Stimulated activated naive CD4-positive, alpha-beta T cell (primary cell): ENCODE measurements at regions not wholly inside any gene's neighbourhood (a gene's known extent, or its start where the extent isn't known, plus 50 kb on each side); places are given as distances from the start of the nearest gene placed in this dataset.

Experiments used
- DNase-seq, 6 experiments: peaks; one replicate each; lab custom pipeline; 2025; lab: John Stamatoyannopoulos, UW

DNA sequence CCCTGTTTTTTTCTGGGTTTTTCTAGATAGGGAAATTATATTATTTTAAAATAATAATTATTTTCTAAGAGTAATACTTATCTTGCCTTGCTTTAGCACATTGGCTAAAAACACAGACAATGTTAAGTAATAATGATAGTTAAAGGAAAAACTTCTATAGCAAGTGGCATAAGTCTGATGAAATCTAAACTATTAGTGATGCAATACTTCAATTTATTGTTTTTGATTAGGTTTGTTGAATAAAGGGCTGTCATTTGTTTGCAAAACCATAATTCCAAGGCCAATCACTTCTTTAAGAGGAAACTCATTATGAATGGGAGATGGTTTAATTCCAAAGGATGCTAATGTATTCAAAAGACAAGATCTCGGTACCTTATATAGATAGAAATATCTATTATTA is 293.8 kb upstream of the FBXL7 start:
- no peak for DNase-seq

DNA sequence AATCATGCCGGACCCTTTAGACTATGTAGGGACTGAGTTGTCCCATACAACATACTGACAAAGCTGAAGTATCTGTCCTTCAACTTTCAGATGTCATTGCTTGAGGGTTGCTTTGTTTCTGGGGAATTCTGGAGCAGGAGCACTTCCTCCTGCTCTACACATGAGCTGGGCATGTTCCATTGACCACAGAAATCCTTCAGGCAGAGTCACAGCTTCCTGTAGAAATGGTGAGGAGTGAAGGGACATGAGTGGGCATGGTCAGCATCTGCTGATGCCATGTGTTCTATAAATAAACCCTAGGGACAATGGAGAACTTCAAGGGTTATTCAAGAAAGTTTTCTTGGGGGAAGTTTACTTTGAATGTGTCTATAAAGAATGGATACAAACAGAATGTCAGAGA is 296.6 kb upstream of the FBXL7 start:
- DNase-seq: no peak

- no peak for DNase-seq
These were observed 309.0 kb upstream of the FBXL7 start for GRCh38 chr5:15191012-15191411.

DNA sequence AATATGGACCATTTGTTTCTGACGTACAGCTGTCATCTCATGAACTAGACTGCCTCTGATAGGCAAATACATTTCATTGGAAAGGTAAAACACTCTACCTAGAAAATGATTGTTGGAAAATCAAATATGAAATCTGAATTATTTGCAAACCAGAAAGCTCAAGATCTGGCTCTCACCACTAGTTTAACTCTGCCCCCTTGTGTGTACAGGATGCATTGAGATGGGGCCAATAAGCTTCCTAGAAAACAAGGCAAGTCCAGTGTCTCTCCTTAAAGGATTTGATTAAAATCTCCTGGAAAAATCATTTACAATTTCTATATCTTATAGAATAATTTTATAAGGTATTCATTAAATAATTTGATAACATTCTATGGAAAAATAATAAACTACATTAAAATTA is 311.9 kb upstream of the ANKH start:
- no peak for DNase-seq

DNA sequence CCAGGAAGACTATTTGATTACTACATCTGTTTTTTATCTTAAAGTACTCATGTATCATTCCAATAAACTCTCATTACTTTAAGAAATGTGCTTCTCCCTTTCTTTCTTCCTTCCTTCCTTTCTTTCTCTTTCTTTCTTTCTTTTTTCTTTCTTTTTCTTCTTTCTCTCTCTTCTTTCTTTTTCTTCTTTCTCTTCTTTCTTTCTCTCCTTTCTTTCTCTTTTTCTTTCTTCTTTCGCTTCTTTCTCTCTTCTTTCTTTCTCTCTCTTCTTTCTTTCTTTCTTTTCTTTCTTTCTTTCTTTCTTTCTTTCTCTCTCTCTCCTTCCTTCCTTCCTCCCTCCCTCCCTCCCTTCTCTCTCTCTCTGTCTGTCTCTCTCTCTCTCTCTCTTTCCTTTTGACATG is 298.6 kb upstream of the ANKH start:
- DNase-seq: no peak

- no peak for DNase-seq
These were observed 296.8 kb upstream of the ANKH start for GRCh38 chr5:15168358-15168757.

GRCh38 chr5:15160091-15160490 is 288.5 kb upstream of the ANKH start:
- no peak for DNase-seq

GRCh38 chr5:15159606-15160005 is 288.0 kb upstream of the ANKH start:
- DNase-seq: no peak

DNA sequence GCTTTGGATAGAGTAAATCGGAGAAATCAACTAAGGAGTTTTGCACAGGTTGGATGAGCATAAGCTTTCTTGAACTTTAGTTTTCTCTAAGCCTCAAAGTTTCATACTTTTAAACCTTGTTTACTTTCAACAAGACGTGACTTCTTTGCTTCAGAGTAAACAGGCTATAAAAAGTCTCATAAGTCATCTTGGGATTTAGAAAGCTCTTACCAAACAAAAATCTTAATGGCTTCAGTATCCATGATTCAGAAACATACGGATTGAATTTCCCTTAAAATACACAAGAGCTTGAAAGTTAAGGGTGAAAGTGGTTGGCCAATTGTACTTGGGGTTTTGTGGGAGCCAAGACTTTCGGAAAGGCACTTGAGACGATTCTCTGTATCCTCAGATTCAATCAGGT is 270.9 kb upstream of the ANKH start:
- DNase-seq: no peak

GRCh38 chr5:15137414-15137813 is 265.8 kb upstream of the ANKH start:
- no peak for DNase-seq

GRCh38 chr5:15135661-15136060 is 264.1 kb upstream of the ANKH start:
- DNase-seq: no peak

GRCh38 chr5:15133456-15133965 is 261.9 kb upstream of the ANKH start:
- no peak for DNase-seq

- DNase-seq: no peak
These were observed 261.3 kb upstream of the ANKH start for GRCh38 chr5:15132816-15133405.

DNA sequence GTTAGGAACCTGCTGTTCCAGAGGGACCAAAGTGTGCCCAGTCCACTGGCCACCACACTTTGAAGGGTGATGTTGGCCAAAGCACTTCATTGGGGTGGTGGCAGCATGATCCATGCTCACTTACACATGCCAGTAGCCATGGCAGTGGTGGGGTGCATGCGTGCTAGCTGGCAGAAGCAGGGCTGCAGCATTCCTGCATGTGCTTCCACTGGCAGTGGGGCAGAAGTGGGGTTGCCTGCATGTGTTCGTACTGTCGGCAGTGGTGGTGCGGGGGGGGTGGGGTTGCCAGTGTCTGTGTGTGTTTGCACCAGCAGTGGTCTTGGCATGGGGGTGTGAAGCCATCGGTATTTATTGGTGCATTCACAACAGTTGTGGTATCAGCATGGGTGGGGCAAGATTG is 260.3 kb upstream of the ANKH start:
- no peak for DNase-seq

DNA sequence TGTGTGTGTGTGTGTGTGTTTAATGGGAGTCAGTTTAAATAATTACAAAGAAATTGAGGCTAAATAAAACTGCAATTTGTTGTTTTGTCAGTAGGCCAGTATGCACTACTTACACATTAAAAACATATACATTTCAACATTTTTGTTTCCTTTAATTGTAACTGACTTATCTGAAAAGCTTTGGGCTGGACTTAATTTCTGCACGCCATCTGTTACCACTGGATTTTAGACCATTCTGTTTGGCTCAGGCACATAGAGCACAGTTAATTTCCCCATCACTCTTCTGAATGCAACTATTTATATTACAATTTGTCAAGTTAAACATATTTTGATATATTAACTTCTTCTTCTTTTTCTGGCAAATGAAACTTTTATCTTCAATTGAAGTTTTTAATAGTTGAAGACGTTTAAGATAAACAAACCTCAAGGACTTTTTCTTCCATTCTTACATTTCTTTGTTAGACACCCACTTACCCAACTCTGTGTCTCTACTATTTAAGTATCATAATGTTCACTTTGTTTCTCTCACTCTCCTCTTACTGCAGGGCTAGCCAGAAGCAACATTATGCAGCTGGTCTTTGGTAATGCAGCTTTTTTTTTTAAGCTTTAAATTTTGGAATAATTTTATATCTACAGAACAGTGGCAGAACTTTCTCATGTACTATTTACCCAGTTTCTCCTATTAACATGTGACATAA is 253.4 kb upstream of the ANKH start:
- no peak for DNase-seq

GRCh38 chr5:15124461-15124860 is 252.9 kb upstream of the ANKH start:
- DNase-seq: no peak

- DNase-seq: no peak
These were observed 246.1 kb upstream of the ANKH start for GRCh38 chr5:15117688-15118087.

GRCh38 chr5:15116996-15117395 is 245.4 kb upstream of the ANKH start:
- no peak for DNase-seq

DNA sequence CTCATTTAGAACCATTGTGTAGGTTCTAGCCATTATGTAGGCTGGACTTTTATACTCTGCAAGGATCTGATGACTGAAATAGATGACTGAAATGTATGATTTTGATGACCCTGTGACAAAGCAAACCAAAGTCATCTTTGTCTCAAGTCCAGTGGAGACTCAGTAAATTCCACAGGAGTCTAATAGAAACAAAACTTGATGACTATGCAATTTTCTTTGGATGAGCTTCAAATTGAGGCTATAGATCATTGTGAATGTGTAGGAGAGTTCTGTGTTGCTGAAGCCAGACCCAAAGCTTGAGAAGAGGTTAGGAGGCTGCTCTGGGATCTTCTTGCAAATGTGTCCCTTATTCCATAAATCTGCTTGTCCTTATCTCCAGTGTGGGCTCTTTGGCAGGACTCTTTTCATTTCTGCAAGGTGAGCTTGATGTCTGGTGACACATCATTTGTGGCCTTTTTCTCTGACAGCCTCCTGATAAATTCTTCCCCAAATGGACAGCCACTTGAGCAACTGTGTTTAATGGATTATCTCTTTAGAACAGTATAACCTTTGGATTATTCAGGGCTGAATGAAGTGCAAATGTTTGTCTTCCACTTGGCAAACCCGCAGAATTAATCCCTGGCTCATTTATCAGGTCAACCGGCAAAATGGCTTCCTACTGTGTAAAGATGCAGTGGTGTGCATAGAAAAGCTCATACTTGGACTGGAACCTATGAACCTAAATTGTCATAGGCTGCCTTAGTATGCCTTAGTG is 235.1 kb upstream of the ANKH start:
- no peak for DNase-seq

- DNase-seq: peak in 1 of 6 experiments; percentile 3
These were observed 234.3 kb upstream of the ANKH start for GRCh38 chr5:15105799-15106393.

DNA sequence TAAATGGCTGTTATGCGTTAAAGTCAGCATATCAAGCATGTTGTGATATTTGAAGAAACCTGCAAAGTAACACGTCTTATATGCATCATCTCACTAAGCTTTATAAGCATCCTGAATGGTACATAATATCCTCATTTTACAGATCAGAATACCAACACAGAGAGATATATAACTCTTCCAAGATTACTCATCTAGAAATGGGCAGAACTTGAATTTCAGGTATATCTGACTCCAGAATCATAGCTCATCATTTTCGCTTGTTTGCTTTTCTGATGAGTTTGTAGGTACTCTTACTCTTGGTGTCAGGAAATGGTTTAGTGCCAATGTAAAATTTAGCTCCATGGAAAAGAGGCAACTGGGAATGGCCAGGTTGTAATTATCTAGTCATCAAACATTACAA is 232.3 kb upstream of the ANKH start:
- no peak for DNase-seq

DNA sequence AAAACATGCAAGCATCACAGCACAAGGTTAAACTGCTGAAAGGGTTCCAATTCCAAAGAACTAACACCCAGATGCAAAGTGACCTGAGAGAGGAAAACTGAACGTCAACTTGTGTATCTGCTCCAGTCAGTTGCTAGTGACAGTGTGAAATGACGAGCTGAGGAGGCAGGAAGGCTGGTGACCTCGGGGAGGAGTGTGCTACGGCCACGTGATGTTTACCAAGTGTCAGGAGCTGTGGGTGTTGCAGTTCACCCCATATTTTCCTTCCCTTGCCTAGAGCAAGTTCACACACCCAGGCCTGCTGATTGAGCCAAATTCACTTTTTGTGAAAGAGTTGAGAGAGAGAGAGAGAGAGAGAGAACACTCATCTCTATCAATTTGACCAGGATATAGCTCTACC is 231.6 kb upstream of the ANKH start:
- peak in 1 of 6 experiments; percentile 4 for DNase-seq

GRCh38 chr5:15097552-15097951 is 226.0 kb upstream of the ANKH start:
- no peak for DNase-seq
